GM18505 (cell line): ENCODE measurements at regions not wholly inside any gene's neighbourhood (a gene's known extent, or its start where the extent isn't known, plus 50 kb on each side); places are given as distances from the start of the nearest gene placed in this dataset.

Experiments
- ATAC-seq: cut with Tn5 transposase; IDR thresholded peaks from one replicate; pipeline ENCODE4 v1.9.1; 2021; ENCODE audit not compliant: unreplicated experiment
- POLR2A ChIP-seq: IDR thresholded peaks from 4 replicates; pipeline ENCODE4 v1.6.1; 2011; ENCODE audit warnings: borderline replicate concordance; ENCODE audit not compliant: insufficient read depth, insufficient read length; ENCODE audit errors: extremely low read depth

DNA sequence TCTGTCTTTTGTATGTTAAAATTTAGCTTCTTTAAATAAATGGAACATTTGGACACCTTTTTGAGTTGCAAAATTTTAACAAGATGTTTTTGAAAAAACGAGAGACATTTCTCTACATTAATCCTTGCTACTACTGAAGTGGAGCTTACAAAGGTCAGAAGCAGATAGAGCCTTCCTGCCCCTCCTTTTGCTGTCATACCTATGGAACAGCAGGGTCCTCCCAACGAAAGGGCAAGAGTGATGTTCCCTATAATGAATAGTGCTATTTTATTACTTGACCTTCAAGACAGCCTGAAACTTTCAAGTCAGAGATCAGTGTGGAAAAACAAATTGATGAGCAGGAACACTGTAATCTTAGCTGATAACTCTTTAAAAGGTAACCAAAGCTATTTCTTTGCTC is 1538.9 kb downstream of the PLA2G4A start:
- no peak for TF ChIP-seq POLR2A
- no peak for ATAC-seq

DNA sequence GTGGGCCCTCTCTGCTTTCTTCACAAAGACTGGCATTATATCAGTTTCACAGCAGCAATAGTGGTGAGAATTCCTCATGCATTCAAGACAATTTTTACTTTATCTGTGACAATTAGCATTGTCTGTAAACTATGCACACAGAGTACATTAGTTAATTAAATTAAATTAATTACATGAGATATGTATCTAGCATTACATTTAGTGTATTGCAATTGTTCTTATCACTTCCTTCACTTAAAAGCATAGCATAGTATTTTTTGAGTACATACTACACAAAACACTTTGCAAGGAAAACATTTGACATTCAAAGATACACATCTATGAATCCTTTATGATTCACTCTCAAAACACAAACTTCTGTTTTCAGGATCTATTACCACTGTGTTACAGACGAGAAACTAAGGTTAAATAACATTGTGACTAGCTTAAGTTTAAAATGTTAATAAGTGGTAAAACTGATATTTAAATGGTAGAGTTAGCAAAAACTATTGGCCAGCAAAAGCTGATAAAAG is 1542.6 kb downstream of the PLA2G4A start:
- ATAC-seq, result no peak
- no peak for TF ChIP-seq POLR2A

DNA sequence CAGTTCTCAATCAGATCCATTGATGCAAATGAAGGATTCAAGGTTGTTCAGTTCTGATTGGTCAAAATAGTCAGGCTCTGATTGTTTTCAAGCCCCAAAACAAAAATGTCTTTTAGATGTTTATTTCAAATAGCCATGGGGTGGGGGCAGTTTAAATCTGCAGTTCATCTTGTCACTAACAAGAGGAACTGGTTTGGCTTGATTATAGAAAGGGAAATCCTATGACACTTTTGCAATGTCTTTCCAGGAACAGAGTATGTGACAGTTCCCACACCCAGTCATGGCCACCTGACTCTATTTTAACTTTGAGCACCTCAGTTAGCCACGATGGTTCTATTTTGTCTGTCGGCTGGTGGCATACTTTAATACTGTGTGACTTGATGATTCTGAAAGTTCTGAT is 1544.1 kb downstream of the PLA2G4A start:
- no peak for TF ChIP-seq POLR2A
- ATAC-seq, result no peak

DNA sequence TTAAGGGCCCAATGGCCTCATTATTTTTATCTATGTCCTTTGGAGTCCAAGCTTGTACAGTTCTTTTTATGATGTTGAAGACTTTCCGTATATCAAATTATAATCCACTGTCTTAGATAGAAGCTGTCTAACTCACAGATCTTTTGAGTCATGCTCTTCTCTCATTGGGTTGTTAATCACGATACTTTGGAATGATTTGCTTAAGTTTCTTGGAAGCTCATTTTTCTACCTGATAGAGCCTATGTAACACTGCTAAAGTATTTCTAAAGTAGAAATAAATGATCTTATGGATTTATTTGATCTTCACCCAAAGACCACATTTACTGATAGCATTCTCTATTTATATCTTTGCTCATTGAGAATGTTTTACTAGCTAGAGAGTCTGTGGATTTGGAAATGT is 1554.1 kb downstream of the PLA2G4A start:
- no peak for TF ChIP-seq POLR2A
- ATAC-seq, result no peak

DNA sequence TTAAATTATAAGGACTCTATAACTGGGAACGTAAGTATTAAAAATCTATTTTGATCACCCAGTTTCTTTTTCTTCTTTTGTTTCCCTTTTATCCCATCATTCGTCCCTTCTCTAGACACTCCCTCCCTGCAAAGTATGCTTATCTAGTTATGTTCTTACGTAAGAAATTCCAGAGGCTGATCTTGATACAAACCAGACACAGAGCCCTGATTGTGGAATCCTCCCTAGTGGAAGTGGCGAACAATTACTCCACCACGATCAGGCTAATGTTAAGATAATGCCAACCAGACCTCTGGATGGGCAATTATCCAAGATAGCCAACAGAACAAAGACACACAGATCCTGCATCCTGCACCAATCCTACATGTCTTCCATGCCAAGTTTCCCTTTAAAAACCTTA is 1557.4 kb downstream of the PLA2G4A start:
- no peak for ATAC-seq
- no peak for TF ChIP-seq POLR2A

DNA sequence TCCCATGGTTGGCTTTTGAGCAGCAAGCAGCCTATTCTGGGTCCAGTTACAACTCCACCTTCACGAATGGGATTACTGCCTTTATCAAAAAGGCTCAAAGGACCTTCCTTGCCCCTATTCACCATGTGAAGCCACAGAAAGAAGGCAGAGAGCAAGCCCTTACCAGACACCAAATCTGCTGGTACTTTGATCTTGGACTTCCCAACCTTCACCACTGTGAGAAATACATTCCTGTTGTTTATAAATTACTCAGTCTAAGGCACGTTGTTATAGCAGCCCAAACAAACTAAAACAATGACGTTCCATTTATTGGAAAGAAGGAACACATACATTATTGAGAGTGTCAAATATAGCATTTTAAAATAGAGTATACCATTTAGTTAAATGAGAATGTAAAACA is 1557.9 kb downstream of the PLA2G4A start:
- ATAC-seq, result no peak
- no peak for TF ChIP-seq POLR2A

DNA sequence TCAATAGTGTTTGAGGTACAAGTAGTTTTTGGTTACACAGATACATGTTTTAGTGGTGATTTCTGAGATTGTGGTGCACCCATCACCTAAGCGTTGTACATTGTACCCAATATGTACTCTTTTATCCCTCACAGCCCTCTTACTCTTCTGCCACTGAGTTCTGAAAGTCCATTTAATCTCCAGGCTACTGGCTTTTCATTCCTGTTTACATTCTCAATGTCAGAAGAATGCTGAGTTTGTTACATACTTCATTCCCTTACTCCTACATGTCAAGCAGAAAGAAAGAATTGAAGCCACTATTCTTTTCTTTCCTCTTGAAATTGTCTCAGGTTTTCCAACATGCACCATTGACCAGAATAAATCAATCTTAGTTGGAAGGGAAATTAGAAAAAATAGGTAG is 1565.9 kb downstream of the PLA2G4A start:
- no peak for ATAC-seq
- TF ChIP-seq POLR2A, result no peak

DNA sequence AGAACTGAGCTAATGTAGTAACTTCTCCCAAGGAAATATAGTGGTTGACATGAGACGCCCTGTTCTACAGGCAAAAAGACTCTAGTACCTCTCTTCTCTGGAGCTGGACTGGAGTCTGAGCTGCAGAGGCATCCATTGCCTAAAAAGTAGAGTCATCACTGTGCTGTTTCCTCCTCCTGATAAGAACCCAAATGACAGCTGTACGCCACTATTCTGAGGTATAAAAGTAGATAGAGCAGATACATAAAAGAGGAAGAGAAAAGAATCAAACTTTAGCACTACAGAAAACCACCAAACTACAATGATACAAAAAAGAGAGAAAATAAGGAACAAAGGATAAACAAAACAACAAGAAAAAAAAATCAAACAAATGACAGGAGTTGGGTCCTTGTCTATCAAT is 1568.8 kb downstream of the PLA2G4A start:
- no peak for TF ChIP-seq POLR2A

DNA sequence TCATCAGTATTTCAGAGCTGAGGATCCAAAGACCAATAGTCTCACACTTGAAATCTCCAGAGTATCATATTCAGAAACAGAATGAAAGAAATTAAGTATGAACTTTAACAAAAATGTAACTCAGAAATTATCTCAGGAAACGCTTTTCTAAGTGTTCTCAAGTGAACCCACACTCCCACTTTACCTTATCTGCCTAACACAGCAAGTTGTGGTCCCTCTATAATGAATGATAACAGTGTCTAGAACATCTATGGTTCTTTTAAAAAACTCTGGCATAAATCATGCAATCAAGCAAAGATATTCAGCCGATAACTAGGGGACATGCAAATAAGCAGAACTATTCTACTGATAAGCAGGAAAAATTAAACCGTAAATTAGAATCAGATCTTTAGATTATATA is 1574.2 kb downstream of the PLA2G4A start:
- ATAC-seq, result no peak
- TF ChIP-seq POLR2A, result no peak

More for the DNA sequence above, 1568.8 kb downstream of the PLA2G4A start:
- ATAC-seq, result no peak

DNA sequence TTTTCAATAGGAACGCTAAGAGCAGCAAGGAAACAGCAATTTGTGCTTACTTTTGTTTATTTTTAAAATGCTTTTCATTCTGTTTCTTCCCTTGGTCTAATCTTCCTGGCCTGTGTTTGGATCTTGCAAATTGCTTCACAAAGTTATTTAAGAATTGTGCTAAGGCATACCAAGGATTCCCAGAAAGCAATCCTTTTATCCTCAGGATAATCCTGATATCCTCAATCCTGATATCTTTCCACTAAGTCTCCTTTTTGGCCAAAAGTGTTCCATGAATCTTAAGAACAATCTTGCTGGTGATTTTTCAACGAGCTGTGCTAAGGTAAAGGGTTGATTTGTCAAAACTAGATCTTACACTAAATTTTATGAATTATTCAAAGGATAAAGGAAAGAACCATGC is 1577.9 kb downstream of the PLA2G4A start:
- TF ChIP-seq POLR2A, result no peak
- no peak for ATAC-seq

DNA sequence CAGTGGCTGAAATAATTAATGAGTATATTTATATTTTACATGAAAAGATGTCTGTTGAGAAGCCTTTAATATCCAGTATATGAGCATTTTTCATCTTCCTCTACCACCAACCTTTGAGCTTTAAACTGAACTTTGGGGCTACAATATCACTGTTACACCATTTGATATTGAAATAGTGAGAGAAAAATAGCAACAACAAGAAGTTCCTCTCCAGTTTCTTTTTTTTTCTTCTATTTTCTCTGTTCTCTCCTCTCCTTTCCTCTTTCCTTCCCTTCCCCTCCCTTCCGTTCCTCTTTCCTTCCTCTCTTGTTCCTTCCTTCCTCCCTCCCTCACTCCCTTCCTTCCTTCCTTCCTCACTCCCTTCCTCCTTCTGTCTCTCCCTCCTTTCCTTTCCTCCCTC is 1591.4 kb downstream of the PLA2G4A start:
- no peak for TF ChIP-seq POLR2A
- ATAC-seq, result no peak

DNA sequence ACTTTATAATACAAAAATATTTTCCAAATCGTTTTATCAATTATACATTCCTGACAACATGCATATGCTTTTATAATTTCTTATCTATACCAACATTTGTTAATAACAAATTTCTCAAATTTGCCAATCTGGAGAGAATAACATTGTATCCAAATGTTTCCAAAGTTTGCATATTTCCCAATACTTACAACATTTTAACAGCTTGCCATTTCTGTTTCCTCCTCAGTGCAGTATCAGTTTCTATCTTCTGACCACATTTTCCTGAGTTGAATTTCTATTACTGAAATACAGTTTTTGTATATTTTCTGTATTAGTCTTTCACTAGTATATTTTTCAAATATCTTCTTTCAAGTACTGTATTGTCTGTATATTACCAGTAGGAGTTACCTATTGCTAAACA is 1594.3 kb downstream of the PLA2G4A start:
- TF ChIP-seq POLR2A, result no peak
- ATAC-seq, result no peak

DNA sequence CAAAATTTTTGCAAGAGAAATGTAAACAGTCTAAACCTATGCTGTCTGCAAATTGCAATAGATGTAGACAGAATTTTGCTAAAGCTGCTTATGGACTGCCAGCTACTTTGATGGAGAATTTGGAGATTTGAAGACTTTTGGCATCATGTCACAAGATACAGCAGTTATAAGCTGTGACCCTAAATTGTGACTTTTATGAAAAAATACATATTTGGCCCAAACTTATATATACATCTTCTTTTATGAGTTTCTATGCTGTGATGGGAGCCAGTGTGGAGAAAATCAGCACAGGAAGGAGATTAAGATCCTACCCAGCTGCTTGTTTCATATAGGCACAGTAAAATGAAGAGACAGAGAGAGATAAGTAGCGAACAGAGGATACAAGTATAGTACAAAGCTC is 1595.4 kb downstream of the PLA2G4A start:
- no peak for ATAC-seq

DNA sequence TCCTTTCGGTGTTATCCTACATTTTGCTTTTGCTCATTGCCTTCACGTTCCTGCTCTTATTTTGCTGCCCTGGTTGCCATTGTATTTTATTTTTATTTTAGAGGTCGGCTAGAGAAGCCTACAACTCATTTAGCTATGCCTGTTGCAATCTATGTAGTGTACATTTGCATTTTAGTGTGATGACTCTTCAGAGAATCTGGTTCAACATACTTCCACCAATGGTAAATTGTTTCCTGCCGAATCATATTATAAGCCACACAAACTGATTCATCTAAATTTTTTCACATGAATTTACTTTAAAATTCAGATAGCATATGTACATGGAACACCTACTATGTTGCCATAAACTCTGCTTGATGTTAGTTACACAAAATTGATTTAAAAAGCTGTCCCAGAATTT is 1596.9 kb downstream of the PLA2G4A start:
- no peak for TF ChIP-seq POLR2A
- ATAC-seq, result no peak

More for the DNA sequence above, 1595.4 kb downstream of the PLA2G4A start:
- TF ChIP-seq POLR2A, result no peak

DNA sequence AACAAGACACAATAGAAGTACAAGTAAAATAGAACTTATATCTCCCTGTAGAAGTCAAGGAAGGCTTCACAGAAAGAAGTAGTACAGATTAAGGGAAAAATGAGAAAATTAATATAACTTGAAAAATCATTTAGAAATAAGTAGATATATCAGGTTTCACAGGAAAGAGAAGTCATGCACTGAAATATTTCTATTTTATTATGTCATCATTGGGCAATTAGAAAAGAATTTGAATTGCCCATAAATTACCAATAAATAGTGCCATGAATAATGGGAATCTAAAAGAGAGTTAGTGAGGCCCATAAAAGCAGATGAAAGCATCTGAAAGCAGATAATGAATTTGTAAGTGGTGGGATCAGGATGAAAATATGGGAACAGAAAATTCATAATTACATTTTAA is 1597.8 kb downstream of the PLA2G4A start:
- ATAC-seq, result no peak
- no peak for TF ChIP-seq POLR2A
